H9 (cell line): ENCODE measurements at regions not wholly inside any gene's neighbourhood (a gene's known extent, or its start where the extent isn't known, plus 50 kb on each side); places are given as distances from the start of the nearest gene placed in this dataset.

Experiments
- DNase-seq: peaks from one replicate; pipeline ENCODE4 v3.0.0-alpha.2; 2017
- H2AFZ ChIP-seq: one replicate; pipeline ENCODE4 v1.6.1; 2013; ENCODE audit warnings: mild to moderate bottlenecking, low read length, control low read depth, moderate library complexity
- H2AK5ac ChIP-seq: 2 replicates; pipeline ENCODE4 v1.6.1; 2013; ENCODE audit warnings: low read length, control low read depth, mixed read lengths; ENCODE audit not compliant: insufficient read length
- H2BK120ac ChIP-seq: one replicate; pipeline ENCODE4 v1.6.1; 2013; ENCODE audit warnings: low read depth, mild to moderate bottlenecking, low read length, control low read depth, inconsistent platforms; ENCODE audit not compliant: poor library complexity, severe bottlenecking
- H2BK12ac ChIP-seq: 2 replicates; pipeline ENCODE4 v1.6.1; 2013; ENCODE audit warnings: low read length, control low read depth, mixed read lengths, low read depth; ENCODE audit not compliant: insufficient read length
- H2BK15ac ChIP-seq: 2 replicates; pipeline ENCODE4 v1.6.1; 2013; ENCODE audit warnings: low read depth, low read length, control low read depth
- H2BK20ac ChIP-seq: one replicate; pipeline ENCODE4 v1.6.1; 2013; ENCODE audit warnings: low read depth, mild to moderate bottlenecking, low read length, control low read depth, inconsistent platforms; ENCODE audit not compliant: poor library complexity, severe bottlenecking
- H2BK5ac ChIP-seq: 2 replicates; pipeline ENCODE4 v1.6.1; 2013; ENCODE audit warnings: low read length, control low read depth, mixed read lengths; ENCODE audit not compliant: insufficient read length
- H3K14ac ChIP-seq: 2 replicates; pipeline ENCODE4 v1.6.1; 2013; ENCODE audit warnings: low read length, control low read depth; ENCODE audit not compliant: insufficient read depth
- H3K18ac ChIP-seq: 2 replicates; pipeline ENCODE4 v1.6.1; 2013; ENCODE audit warnings: low read depth, mild to moderate bottlenecking, mixed read lengths, low read length, control low read depth; ENCODE audit not compliant: insufficient read length
- H3K23ac ChIP-seq: 2 replicates; pipeline ENCODE4 v1.6.1; 2013; ENCODE audit warnings: low read length, control low read depth, mixed read lengths, low read depth; ENCODE audit not compliant: insufficient read length
- H3K23me2 ChIP-seq: 2 replicates; pipeline ENCODE4 v1.6.1; 2013; ENCODE audit warnings: low read depth, mild to moderate bottlenecking, mixed read lengths, low read length, control low read depth; ENCODE audit not compliant: insufficient read length, poor library complexity, severe bottlenecking
- H3K27ac ChIP-seq: 2 replicates; pipeline ENCODE4 v1.5.1; 2013; ENCODE audit warnings: low read length, control low read depth, mixed read lengths, low read depth; ENCODE audit not compliant: insufficient read length
- H3K27me3 ChIP-seq: 2 replicates; pipeline ENCODE4 v1.6.1; 2013; ENCODE audit warnings: low read length, control low read depth, inconsistent platforms; ENCODE audit not compliant: insufficient read depth
- H3K4ac ChIP-seq: 2 replicates; pipeline ENCODE4 v1.6.1; 2013; ENCODE audit warnings: low read depth, mild to moderate bottlenecking, control low read depth, inconsistent platforms, low read length, moderate library complexity
- H3K4me1 ChIP-seq: 2 replicates; pipeline ENCODE4 v1.6.1; 2013; ENCODE audit warnings: low read length, control low read depth, inconsistent platforms; ENCODE audit not compliant: insufficient read depth
- H3K4me2 ChIP-seq: 2 replicates; pipeline ENCODE4 v1.6.1; 2013; ENCODE audit warnings: low read length, control low read depth, mixed read lengths; ENCODE audit not compliant: insufficient read length, insufficient read depth
- H3K56ac ChIP-seq: 2 replicates; pipeline ENCODE4 v1.6.1; 2013; ENCODE audit warnings: low read depth, mild to moderate bottlenecking, mixed read lengths, low read length, control low read depth; ENCODE audit not compliant: insufficient read length
- H3K79me1 ChIP-seq: 2 replicates; pipeline ENCODE4 v1.6.1; 2013; ENCODE audit warnings: low read depth, mild to moderate bottlenecking, moderate library complexity, low read length, control low read depth, inconsistent platforms; ENCODE audit not compliant: insufficient read depth, poor library complexity, severe bottlenecking
- H3K79me2 ChIP-seq: 2 replicates; pipeline ENCODE4 v1.6.1; 2013; ENCODE audit warnings: low read length, control low read depth, inconsistent platforms; ENCODE audit not compliant: insufficient read depth
- H3K9ac ChIP-seq: 2 replicates; pipeline ENCODE4 v1.6.1; 2013; ENCODE audit warnings: low read length, control low read depth, mixed read lengths; ENCODE audit not compliant: insufficient read length; ENCODE audit errors: extremely low read depth
- H3K9me3 ChIP-seq: one replicate; pipeline ENCODE4 v1.6.1; 2013; ENCODE audit warnings: low read depth, low read length, inconsistent platforms; ENCODE audit not compliant: control insufficient read depth
- H3T11ph ChIP-seq: one replicate; pipeline ENCODE4 v1.6.1; 2013; ENCODE audit warnings: mild to moderate bottlenecking, low read length, control low read depth, inconsistent platforms
- H4K20me1 ChIP-seq: one replicate; pipeline ENCODE4 v1.6.1; 2013; ENCODE audit not compliant: control insufficient read depth, insufficient read length, insufficient read depth
- H4K5ac ChIP-seq: 2 replicates; pipeline ENCODE4 v1.6.1; 2013; ENCODE audit warnings: low read depth, mild to moderate bottlenecking, mixed read lengths, low read length, control low read depth; ENCODE audit not compliant: insufficient read length
- H4K8ac ChIP-seq: replicated peaks from 2 replicates; pipeline ENCODE4 v1.6.1; 2013; ENCODE audit warnings: low read length, control low read depth, mixed read lengths, low read depth; ENCODE audit not compliant: insufficient read length
- H4K91ac ChIP-seq: 2 replicates; pipeline ENCODE4 v1.6.1; 2013; ENCODE audit warnings: low read depth, mild to moderate bottlenecking, moderate library complexity, mixed read lengths, low read length, control low read depth; ENCODE audit not compliant: insufficient read length
- H3K27ac Mint-ChIP-seq, 3 experiments: 2 replicates in 2 of 3; 3 replicates in 1 of 3; pipeline ENCODE4 v1.8.0; 2020 to 2021; ENCODE audit warnings: mixed read lengths in 3 of 3, mild to moderate bottlenecking in 1 of 3, moderate library complexity in 1 of 3
- H3K27me3 Mint-ChIP-seq: 2 replicates; pipeline ENCODE4 v1.8.0; 2021; ENCODE audit warnings: low read depth, mild to moderate bottlenecking, moderate library complexity, mixed read lengths
- H3K36me3 Mint-ChIP-seq, 3 experiments: 2 replicates in 2 of 3; 3 replicates in 1 of 3; pipeline ENCODE4 v1.8.0; 2020 to 2021; ENCODE audit warnings: low read depth in 3 of 3, mixed read lengths in 3 of 3; ENCODE audit not compliant: insufficient read depth in 1 of 3
- H3K4me1 Mint-ChIP-seq, 2 experiments: 2 replicates each; pipeline ENCODE4 v1.8.0; 2020; ENCODE audit warnings: mixed read lengths in 2 of 2
- H3K4me3 Mint-ChIP-seq, 2 experiments: 2 replicates in 1 of 2; 3 replicates in 1 of 2; pipeline ENCODE4 v1.8.0; 2020 to 2021; ENCODE audit warnings: mild to moderate bottlenecking in 2 of 2, mixed read lengths in 2 of 2, moderate library complexity in 1 of 2
- H3K9me3 Mint-ChIP-seq, 2 experiments: 2 replicates in 1 of 2; 3 replicates in 1 of 2; pipeline ENCODE4 v1.8.0; 2020; ENCODE audit warnings: mild to moderate bottlenecking in 2 of 2, mixed read lengths in 2 of 2, moderate library complexity in 1 of 2
- whole genome bisulfite sequencing: extraction: QIAGEN DNeasy Blood & Tissue Kit; methylation state at CpG from one replicate; pipeline ENCODE4 v1.1.7; 2013; ENCODE audit warnings: missing lambda C conversion rate, low lambda C conversion rate, mixed read lengths; ENCODE audit not compliant: insufficient read length; ENCODE audit errors: extremely low coverage; 5-methylcytosine and 5-hydroxymethylcytosine counted together
- TF ChIP-seq, protein P1 (sequence below): fragments of 200-600 bp; sonication (generic); conservative IDR thresholded peaks from 3 replicates; pipeline ENCODE4 v1.8.0; 2021; ENCODE audit warnings: antibody characterized with exemption, mild to moderate bottlenecking

- no peak overlapping the region for H3K4me2 ChIP-seq
- H3K56ac ChIP-seq: no peak overlapping the region
- no peak overlapping the region for H3K4me3 Mint-ChIP-seq
- H2BK12ac ChIP-seq: no peak overlapping the region
- H4K5ac ChIP-seq: no peak overlapping the region
- TF ChIP-seq, protein P1, sequence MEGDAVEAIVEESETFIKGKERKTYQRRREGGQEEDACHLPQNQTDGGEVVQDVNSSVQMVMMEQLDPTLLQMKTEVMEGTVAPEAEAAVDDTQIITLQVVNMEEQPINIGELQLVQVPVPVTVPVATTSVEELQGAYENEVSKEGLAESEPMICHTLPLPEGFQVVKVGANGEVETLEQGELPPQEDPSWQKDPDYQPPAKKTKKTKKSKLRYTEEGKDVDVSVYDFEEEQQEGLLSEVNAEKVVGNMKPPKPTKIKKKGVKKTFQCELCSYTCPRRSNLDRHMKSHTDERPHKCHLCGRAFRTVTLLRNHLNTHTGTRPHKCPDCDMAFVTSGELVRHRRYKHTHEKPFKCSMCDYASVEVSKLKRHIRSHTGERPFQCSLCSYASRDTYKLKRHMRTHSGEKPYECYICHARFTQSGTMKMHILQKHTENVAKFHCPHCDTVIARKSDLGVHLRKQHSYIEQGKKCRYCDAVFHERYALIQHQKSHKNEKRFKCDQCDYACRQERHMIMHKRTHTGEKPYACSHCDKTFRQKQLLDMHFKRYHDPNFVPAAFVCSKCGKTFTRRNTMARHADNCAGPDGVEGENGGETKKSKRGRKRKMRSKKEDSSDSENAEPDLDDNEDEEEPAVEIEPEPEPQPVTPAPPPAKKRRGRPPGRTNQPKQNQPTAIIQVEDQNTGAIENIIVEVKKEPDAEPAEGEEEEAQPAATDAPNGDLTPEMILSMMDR: no peak
- H3K14ac ChIP-seq: no peak overlapping the region
- no peak overlapping the region for H2BK20ac ChIP-seq
- H3K4me1 ChIP-seq: no peaks in the 10 kb centered on the region
- H3K27me3 ChIP-seq: no peaks in the 10 kb centered on the region
- H4K8ac ChIP-seq: no peak overlapping the region
- H3K9me3 Mint-ChIP-seq: no peaks in the 10 kb centered on the region
- H3K79me1 ChIP-seq: no peaks in the 10 kb centered on the region
- DNase-seq: no peak
- H2BK15ac ChIP-seq: no peak overlapping the region
- WGBS: no CpG with 5 or more reads among the region's 3 CpGs
- H3K4ac ChIP-seq: no peak overlapping the region
- no peak overlapping the region for H2AK5ac ChIP-seq
- H3K4me1 Mint-ChIP-seq: peaks cover 28 to 30% of the 10 kb centered on the region in 2 experiments
- no peak overlapping the region for H2BK5ac ChIP-seq
- H2AFZ ChIP-seq: no peak overlapping the region
- H3K23me2 ChIP-seq: no peaks in the 10 kb centered on the region
- H3K18ac ChIP-seq: no peak overlapping the region
- H3T11ph ChIP-seq: no peak overlapping the region
- no peak overlapping the region for H4K91ac ChIP-seq
- H3K27me3 Mint-ChIP-seq: no peaks in the 10 kb centered on the region
- H3K79me2 ChIP-seq: no peaks in the 10 kb centered on the region
- H3K9ac ChIP-seq: no peak overlapping the region
- H2BK120ac ChIP-seq: no peak overlapping the region
- H3K9me3 ChIP-seq: no peaks in the 10 kb centered on the region
- no peak overlapping the region for H3K27ac ChIP-seq
- no peak overlapping the region for H3K27ac Mint-ChIP-seq
- no peaks in the 10 kb centered on the region for H4K20me1 ChIP-seq
- H3K36me3 Mint-ChIP-seq: no peaks in the 10 kb centered on the region
- H3K23ac ChIP-seq: no peak overlapping the region
Measured at GRCh38 chr7:118872568-118872967, 648.1 kb downstream of the ANKRD7 start.
